ENCODE measurements at regions not wholly inside any gene's neighbourhood (a gene's known extent, or its start where the extent isn't known, plus 50 kb on each side); places are given as distances from the start of the nearest gene placed in this dataset.

DNA sequence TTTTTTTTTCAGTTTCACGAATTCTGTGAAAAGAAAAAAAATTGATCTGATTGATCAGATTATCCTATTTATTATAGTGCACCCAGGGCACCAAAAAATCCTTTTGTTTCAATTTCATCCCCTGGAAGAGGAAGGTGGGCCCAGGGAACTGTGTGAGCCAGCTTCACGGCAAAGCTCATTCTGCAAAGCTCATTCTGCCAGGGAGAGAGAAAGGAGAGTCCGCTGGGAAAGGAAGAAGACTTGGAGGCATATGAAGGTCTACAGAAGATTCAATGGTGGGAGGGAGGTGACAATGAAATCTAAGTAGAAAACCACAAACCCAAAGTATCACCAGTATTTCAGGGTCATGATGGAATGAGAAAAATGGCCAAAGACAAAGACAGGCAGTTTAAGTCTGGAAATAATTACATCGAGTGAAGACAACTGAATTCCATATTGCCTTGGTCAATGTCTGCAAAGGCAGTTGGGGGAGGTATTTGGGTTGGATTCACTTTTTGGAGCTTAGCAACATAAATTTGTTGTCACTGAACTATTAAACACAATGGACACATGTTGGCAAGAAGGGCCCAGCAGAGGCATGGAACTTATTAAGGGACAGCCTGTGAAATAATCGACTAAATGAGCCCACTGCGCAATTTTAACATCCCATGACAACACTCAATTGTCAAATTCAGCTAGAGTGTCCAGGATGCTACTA is 587.8 kb upstream of the MKI67 start:
- WGBS: 69% methylated on average over 6 of the region's 6 CpGs
- H3K36me3 ChIP-seq (ENCODE audit: insufficient read depth): no peaks in the 10 kb centered on the region
- no peaks in the 10 kb centered on the region for H3K4me1 ChIP-seq (ENCODE audit: insufficient read depth)
- DNase-seq (ENCODE audit: extremely low spot score): peak; percentile 58
- no peak overlapping the region for H3K27ac ChIP-seq (ENCODE audit: low read depth)
- H3K4me3 ChIP-seq (ENCODE audit: low read depth, low read length): no peak overlapping the region

DNA sequence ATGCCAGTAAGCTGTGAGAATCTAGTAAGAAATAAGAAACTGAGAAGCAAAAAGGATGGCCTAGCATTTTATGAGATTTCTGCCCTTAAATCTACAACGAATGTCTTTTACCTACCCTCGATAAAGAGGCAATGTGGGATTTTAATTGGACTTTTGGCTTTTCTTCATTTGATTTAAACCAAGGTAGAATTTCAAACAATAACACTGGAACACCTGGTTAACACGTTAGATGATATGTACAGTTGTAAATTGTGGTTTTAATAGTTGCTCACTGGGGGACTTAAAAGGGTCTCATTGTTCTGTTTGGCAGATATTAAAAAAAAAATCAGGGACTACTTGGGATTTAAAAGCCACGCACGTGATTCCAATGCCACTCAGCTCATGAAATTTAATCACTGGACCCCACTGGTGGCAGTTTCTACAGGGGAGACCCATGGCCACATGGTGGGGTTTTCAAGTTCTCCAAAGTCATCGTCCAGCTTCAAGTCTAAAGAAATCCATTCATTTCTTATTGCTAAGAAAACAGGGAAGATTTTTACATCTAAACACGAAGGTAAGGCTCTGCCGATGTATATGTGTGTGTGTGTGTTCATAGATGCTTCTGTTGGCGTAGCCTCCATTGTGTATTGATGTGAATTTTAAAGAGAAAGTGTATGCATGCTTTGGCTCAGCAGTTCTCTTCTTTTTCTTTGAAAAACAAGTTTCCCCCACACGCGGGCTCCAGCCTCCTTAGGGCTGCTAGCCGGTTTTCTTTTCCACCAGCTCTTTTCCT is 588.6 kb upstream of the MKI67 start:
- H3K4me3 ChIP-seq (ENCODE audit: low read depth, low read length): no peak overlapping the region
- H3K36me3 ChIP-seq (ENCODE audit: insufficient read depth): no peaks in the 10 kb centered on the region
- 77% methylated on average over 12 of the region's 12 CpGs for WGBS
- H3K27ac ChIP-seq (ENCODE audit: low read depth): no peak overlapping the region
- no peak for DNase-seq (ENCODE audit: extremely low spot score)
- no peaks in the 10 kb centered on the region for H3K4me1 ChIP-seq (ENCODE audit: insufficient read depth)

DNA sequence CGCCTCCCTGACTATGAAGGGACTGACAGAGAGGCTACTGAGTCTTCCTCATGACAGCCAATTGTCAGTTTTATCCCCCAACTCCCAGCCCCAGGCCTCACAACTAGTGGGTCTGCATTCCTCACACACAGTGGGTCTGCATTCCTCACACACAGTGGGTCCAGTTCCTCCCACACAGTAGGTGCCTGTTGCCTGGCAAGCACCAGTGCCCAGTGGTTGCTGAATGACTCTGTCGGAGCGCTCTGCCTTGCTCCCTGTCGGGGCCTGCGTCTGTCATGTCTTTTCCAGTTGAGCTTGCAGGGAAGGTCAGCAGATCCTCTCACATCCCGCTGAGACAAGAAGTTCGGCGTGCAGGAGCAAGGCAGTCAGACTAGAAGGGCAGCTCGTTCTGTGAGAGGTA is 590.0 kb upstream of the MKI67 start:
- no peak overlapping the region for H3K27ac ChIP-seq (ENCODE audit: low read depth)
- WGBS: 89% methylated on average over 9 of the region's 9 CpGs
- no peaks in the 10 kb centered on the region for H3K4me1 ChIP-seq (ENCODE audit: insufficient read depth)
- no peak overlapping the region for H3K4me3 ChIP-seq (ENCODE audit: low read depth, low read length)
- H3K36me3 ChIP-seq (ENCODE audit: insufficient read depth): no peaks in the 10 kb centered on the region
- DNase-seq (ENCODE audit: extremely low spot score): no peak

DNA sequence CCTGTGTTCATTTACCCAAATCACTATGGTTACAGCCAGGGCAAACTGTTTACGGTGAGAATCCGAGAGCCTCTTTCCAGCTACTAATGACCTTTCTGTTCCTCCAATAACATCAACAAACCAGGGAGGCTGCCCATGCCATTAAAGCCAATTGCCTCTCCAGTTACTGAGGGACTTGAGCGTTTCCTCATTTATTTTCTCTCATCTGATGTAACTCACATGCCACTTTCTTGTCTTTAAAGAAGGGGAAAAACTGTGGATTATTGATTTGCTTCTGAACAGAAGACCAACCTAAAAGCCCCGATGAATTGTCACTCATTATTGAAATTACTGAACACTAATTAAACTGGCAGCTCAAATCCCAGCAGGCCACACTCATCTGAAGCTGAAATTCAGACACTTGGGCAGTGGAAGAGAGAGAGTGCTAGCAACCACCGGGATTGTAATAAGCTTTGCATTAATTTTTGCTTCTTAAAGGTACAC is 595.8 kb upstream of the MKI67 start:
- WGBS: 51% methylated on average over 5 of the region's 5 CpGs
- Histone ChIP-seq H3K36me3 (ENCODE audit: insufficient read depth) (no peaks in the 10 kb centered on the region), H3K4me3 (ENCODE audit: low read depth, low read length) (no peak overlapping the region), H3K4me1 (ENCODE audit: insufficient read depth) (no peaks in the 10 kb centered on the region), H3K27ac (ENCODE audit: low read depth) (no peak overlapping the region)
- DNase-seq (ENCODE audit: extremely low spot score): no peak

DNA sequence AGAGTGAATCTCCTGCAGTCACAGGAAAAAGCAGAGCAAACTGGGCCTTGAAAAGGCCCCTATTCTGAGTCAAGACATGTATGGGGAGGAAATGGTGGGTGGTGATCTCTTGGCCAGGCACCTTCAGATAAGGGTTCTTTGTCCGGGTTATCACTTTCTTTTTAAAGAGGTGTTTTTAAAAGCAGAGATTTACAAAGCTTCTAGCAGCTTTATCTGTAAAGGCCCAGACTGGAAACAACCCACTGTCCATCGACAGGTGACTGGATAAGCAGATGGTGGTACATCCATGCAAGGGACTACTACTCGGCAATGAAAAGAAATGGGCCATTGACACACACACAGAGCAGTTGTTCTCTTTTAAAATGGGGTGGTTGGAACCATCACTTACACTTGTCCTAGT is 596.7 kb upstream of the MKI67 start:
- DNase-seq (ENCODE audit: extremely low spot score): no peak
- 92% methylated on average over 3 of the region's 3 CpGs for WGBS
- Histone ChIP-seq H3K4me3 (ENCODE audit: low read depth, low read length) (no peak overlapping the region), H3K4me1 (ENCODE audit: insufficient read depth) (no peaks in the 10 kb centered on the region), H3K36me3 (ENCODE audit: insufficient read depth) (no peaks in the 10 kb centered on the region), H3K27ac (ENCODE audit: low read depth) (no peak overlapping the region)

DNA sequence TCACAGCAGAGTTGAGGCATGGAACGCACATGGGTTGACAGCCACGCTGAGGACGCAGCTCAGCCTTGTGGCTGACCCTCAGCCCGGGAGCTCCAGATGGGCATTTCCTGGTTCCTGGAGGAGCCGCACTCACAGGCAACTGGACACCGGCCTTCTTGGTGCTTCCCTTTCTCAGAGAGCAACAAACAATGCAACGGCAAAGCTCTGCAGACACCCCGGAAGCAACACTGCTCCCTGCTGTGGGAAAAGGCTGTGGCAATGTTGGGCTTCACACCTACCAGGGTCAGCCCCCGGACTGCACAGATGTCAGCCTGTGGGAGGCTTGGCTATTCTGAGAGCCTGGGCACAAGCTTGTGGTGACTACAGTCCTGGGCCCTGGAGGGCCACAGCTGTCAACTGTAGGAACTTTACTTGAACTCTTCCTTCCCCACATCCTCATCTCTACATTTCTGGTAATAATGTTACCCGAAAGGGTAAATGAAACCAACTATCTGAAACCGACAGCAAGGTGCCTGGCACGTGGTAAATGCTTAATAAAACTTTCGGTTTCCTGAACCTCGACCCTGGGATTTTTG is 597.5 kb upstream of the MKI67 start:
- WGBS: 82% methylated on average over 14 of the region's 14 CpGs
- DNase-seq (ENCODE audit: extremely low spot score): no peak
- H3K27ac ChIP-seq (ENCODE audit: low read depth): no peak overlapping the region
- H3K4me3 ChIP-seq (ENCODE audit: low read depth, low read length): no peak overlapping the region
- H3K4me1 ChIP-seq (ENCODE audit: insufficient read depth): no peaks in the 10 kb centered on the region
- no peaks in the 10 kb centered on the region for H3K36me3 ChIP-seq (ENCODE audit: insufficient read depth)

DNA sequence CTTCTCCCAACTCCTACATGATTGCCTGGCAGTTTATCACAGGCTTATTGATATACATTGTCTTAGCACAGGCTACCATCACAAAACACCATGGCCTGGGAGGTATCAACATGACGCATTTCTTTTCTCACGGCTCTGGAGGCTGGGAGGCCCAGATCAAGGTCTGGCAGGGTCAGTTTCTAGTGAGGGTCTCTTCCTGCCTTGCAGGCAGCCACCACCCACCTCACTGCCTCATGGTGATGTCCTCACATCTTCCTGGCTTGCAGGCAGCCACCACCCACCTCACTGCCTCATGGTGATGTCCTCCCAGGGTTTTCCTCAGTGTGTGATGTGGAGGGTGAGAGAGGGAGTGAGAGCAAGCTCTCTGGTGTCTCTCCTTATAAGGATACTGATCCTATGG is 599.3 kb upstream of the MKI67 start:
- Histone ChIP-seq H3K36me3 (ENCODE audit: insufficient read depth) (no peaks in the 10 kb centered on the region), H3K27ac (ENCODE audit: low read depth) (no peak overlapping the region), H3K4me1 (ENCODE audit: insufficient read depth) (no peaks in the 10 kb centered on the region), H3K4me3 (ENCODE audit: low read depth, low read length) (no peak overlapping the region)
- WGBS: 80% methylated on average over 2 of the region's 2 CpGs
- DNase-seq (ENCODE audit: extremely low spot score): no peak

DNA sequence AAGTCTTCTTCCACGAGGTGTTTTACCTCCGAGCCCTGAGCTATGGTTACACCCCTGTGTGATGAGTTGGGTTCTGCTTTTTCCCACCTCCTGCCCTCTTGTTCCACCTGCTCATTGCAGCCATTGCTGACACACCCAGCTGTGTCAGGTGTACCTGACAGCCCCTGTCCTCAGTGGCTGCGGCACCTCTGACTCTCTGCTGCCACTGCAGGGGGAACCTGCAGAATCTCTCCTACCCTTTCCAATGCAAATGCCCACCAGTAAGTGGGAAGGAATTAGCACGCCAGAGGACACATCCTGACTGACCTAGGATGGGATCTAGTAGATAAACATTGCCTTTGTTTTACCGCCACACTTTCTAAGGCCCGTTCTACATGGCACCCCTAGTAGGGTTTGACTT is 600.9 kb upstream of the MKI67 start:
- DNase-seq (ENCODE audit: extremely low spot score): no peak
- WGBS: 79% methylated on average over 6 of the region's 6 CpGs
- Histone ChIP-seq H3K36me3 (ENCODE audit: insufficient read depth) (no peaks in the 10 kb centered on the region), H3K4me3 (ENCODE audit: low read depth, low read length) (no peak overlapping the region), H3K4me1 (ENCODE audit: insufficient read depth) (no peaks in the 10 kb centered on the region), H3K27ac (ENCODE audit: low read depth) (no peak overlapping the region)

DNA sequence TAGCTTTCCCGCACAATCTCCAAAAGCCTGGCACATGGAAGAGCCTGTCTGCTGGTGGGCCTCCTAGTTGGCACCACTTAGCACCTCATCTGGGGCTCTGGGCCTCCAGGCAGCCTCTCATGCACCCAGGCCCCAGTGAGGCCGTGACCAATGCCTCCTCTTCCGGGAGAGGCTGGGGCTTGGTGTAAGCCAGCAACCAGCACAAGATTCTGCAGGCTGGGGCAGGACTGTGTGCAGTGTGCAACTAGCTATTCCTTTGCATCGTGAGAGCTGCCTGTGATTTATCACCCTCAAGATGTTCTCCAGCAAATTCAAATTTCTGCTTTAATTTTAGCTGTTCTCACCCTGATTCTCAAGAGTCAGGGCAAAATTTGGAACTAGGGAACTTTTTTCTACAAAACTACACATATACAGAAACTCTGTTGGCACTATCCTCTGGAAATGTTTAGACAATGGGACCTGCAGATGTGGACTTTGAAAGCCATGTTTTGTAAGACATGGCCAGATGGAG is 603.7 kb upstream of the MKI67 start:
- 78% methylated on average over 4 of the region's 4 CpGs for WGBS
- Histone ChIP-seq H3K27ac (ENCODE audit: low read depth) (no peak overlapping the region), H3K4me3 (ENCODE audit: low read depth, low read length) (no peak overlapping the region), H3K36me3 (ENCODE audit: insufficient read depth) (no peaks in the 10 kb centered on the region), H3K4me1 (ENCODE audit: insufficient read depth) (no peaks in the 10 kb centered on the region)
- DNase-seq (ENCODE audit: extremely low spot score): no peak

DNA sequence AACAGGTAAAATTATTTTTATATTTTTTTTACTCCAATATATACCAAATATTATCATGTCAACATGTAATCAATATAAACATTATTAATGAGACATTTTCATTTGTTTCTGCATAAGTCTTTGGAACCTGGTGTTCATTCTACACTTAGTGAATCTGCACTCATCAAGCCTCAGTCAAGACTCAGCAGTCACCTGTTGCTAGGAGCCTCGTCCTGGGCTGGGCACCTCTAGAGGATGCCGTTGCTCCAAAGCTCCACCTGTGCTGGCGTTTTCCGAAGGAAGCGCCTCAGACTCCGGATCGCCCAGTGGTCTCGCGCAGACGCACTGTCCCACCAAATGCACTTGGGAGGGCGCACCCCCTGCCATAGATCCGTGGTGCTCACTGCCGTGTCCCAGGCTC is 604.7 kb upstream of the MKI67 start:
- WGBS: 94% methylated on average over 13 of the region's 13 CpGs
- DNase-seq (ENCODE audit: extremely low spot score): no peak
- Histone ChIP-seq H3K4me3 (ENCODE audit: low read depth, low read length) (no peak overlapping the region), H3K4me1 (ENCODE audit: insufficient read depth) (no peaks in the 10 kb centered on the region), H3K36me3 (ENCODE audit: insufficient read depth) (no peaks in the 10 kb centered on the region), H3K27ac (ENCODE audit: low read depth) (no peak overlapping the region)

DNA sequence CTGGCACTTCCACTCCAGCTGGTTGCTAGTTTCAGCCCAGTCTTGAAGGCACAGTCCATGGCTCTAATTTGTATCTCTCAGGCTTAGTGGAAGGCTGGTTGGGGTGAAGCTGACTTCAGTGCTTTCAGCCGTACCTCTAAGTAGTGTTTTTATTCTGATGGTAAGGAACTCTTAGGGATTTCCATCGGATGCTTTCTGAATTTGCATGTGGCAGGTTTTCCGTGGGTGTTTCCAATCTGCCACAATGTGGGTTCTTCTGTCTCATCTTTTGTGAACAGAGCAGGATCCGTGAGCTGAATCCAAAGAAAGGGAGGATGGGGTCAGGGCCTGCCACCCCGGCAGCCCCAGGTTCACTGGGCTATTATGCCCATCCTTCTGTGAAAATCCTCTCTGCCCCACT is 607.9 kb upstream of the MKI67 start:
- no peaks in the 10 kb centered on the region for H3K36me3 ChIP-seq (ENCODE audit: insufficient read depth)
- WGBS: 94% methylated on average over 5 of the region's 5 CpGs
- H3K4me3 ChIP-seq (ENCODE audit: low read depth, low read length): no peak overlapping the region
- DNase-seq (ENCODE audit: extremely low spot score): no peak
- no peak overlapping the region for H3K27ac ChIP-seq (ENCODE audit: low read depth)
- no peaks in the 10 kb centered on the region for H3K4me1 ChIP-seq (ENCODE audit: insufficient read depth)

DNA sequence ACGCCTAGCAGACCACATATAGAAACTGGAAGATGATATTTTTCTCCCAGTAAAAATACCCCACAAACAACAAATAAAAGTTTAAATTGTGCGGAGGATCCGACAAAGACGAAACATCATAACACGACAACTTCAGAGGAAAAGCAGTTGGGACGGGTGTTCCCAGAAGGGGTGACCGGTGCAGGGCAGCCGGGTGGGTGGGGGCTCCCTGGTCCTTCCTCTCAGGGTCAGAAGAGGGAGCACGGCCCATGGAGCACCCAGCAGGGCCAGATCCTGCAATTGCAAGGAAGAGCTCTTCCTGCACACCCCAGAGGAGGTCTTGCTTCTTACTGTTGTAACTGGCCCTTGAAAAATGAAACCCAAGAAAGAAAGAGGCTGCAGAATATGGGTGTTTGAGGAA is 608.5 kb upstream of the MKI67 start:
- no peak overlapping the region for H3K27ac ChIP-seq (ENCODE audit: low read depth)
- WGBS: 89% methylated on average over 9 of the region's 9 CpGs
- H3K4me3 ChIP-seq (ENCODE audit: low read depth, low read length): no peak overlapping the region
- H3K4me1 ChIP-seq (ENCODE audit: insufficient read depth): no peaks in the 10 kb centered on the region
- no peak for DNase-seq (ENCODE audit: extremely low spot score)
- H3K36me3 ChIP-seq (ENCODE audit: insufficient read depth): no peaks in the 10 kb centered on the region

DNA sequence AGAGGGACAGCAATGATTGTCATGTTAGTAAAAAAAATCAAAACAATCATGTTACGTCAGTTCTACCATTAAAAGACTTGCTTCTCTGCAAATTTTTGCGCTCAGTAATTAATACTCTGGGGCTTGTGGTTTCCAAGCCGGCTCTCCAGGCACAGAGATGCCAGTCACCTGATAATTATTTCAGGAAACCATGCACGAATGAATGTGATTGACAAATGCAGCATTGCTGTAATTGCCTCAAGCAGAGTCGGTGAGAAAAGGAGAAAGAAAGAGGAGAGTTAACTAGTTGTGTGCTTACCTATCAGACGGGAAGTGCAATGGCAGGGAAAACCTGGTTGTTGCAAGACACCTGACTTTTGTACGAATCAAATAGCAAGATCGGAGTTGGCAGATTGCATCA is 609.8 kb upstream of the MKI67 start:
- H3K4me1 ChIP-seq (ENCODE audit: insufficient read depth): no peaks in the 10 kb centered on the region
- DNase-seq (ENCODE audit: extremely low spot score): no peak
- H3K27ac ChIP-seq (ENCODE audit: low read depth): no peak overlapping the region
- H3K4me3 ChIP-seq (ENCODE audit: low read depth, low read length): no peak overlapping the region
- WGBS: 77% methylated on average over 8 of the region's 8 CpGs
- no peaks in the 10 kb centered on the region for H3K36me3 ChIP-seq (ENCODE audit: insufficient read depth)

DNA sequence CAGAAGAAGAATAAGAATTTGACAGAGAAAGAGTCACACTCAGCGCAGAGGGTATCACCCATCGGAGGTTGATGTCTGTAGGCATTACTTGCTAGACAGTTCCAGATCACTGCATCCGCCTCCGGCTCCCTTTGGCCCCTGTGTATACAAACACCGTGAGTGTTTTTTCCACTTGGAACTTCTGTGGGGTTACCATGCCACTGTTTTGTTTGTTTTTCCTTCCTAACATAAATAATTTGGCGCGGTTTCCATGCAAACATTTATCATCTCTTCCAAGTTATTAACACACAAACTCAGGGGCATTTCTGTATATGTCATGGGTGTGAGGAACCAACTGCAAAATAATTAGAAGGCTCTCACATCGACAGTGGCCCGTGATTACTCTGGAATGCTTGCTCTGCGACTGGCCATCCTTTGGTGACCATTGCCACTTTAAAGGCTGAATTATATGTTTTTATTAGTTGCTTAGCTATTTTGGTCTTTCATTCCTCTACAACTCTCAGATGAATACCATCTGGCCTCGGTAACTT is 612.2 kb upstream of the MKI67 start:
- no peaks in the 10 kb centered on the region for H3K4me1 ChIP-seq (ENCODE audit: insufficient read depth)
- DNase-seq (ENCODE audit: extremely low spot score): no peak
- H3K27ac ChIP-seq (ENCODE audit: low read depth): no peak overlapping the region
- WGBS: 58% methylated on average over 11 of the region's 11 CpGs
- H3K36me3 ChIP-seq (ENCODE audit: insufficient read depth): no peaks in the 10 kb centered on the region
- H3K4me3 ChIP-seq (ENCODE audit: low read depth, low read length): no peak overlapping the region
